CD4-positive, alpha-beta T cell (primary cell): ENCODE measurements at regions not wholly inside any gene's neighbourhood (a gene's known extent, or its start where the extent isn't known, plus 50 kb on each side); places are given as distances from the start of the nearest gene placed in this dataset.

Source experiments
- ATAC-seq: fragments of 200-7000 bp; cut with Tn5 transposase; one replicate; pipeline ENCODE4 v1.10.0; 2022; ENCODE audit warnings: mild to moderate bottlenecking; ENCODE audit not compliant: poor library complexity
- CTCF ChIA-PET: fragments of 350-600 bp; sonication (Branson Sonifier 250); formaldehyde crosslinking; loops from one replicate; lab custom pipeline; 2021; ENCODE audit warnings: antibody characterized with exemption, inconsistent platforms; lab: Charles Lee
- POLR2A ChIA-PET: fragments of 350-600 bp; sonication (Branson Sonifier 250); formaldehyde crosslinking; loops from one replicate; lab custom pipeline; 2021; ENCODE audit warnings: antibody characterized with exemption, inconsistent platforms; lab: Charles Lee
- DNase-seq, 14 experiments: peaks; one replicate each; pipeline ENCODE4 v3.0.0-alpha.2; 2013 to 2020; ENCODE audit warnings: mixed read lengths in 2 of 14
- H3K27ac ChIP-seq, 2 donors: one replicate each; pipeline versions ENCODE4 v1.5.1 to v1.7.0; 2013; ENCODE audit warnings: low read length in 2 of 2, low read depth in 1 of 2, mild to moderate bottlenecking in 1 of 2
- H3K27me3 ChIP-seq, 2 experiments: 1 replicate in 1 of 2; 2 replicates in 1 of 2; pipeline versions ENCODE4 v1.6.1 to v1.7.0; 2013; ENCODE audit warnings: low read length in 2 of 2, control low read depth in 1 of 2, mild to moderate bottlenecking in 1 of 2, moderate library complexity in 1 of 2; ENCODE audit not compliant: insufficient read depth in 2 of 2, control insufficient read depth in 1 of 2
- H3K36me3 ChIP-seq: one replicate; pipeline ENCODE4 v1.6.1; 2013; ENCODE audit warnings: low read length, control low read depth; ENCODE audit not compliant: insufficient read depth
- H3K4me1 ChIP-seq: one replicate; pipeline ENCODE4 v1.6.1; 2013; ENCODE audit warnings: low read length, control low read depth; ENCODE audit not compliant: insufficient read depth
- H3K4me3 ChIP-seq: one replicate; pipeline ENCODE4 v1.5.1; 2013; ENCODE audit warnings: mild to moderate bottlenecking, low read length, moderate library complexity
- H3K9me3 ChIP-seq, 2 experiments: 1 replicate in 1 of 2; 2 replicates in 1 of 2; pipeline versions ENCODE4 v1.6.1 to v1.7.0; 2013; ENCODE audit warnings: low read length in 2 of 2, mild to moderate bottlenecking in 2 of 2, control low read depth in 1 of 2, moderate library complexity in 1 of 2; ENCODE audit not compliant: control insufficient read depth in 1 of 2, insufficient read depth in 1 of 2
- H3K27ac Mint-ChIP-seq: one replicate; pipeline ENCODE4 v1.8.0; 2020; ENCODE audit warnings: mixed read lengths
- H3K27me3 Mint-ChIP-seq: one replicate; pipeline ENCODE4 v1.8.0; 2021; ENCODE audit warnings: mixed read lengths
- H3K36me3 Mint-ChIP-seq: one replicate; pipeline ENCODE4 v1.8.0; 2021; ENCODE audit warnings: low read depth, mixed read lengths
- H3K4me1 Mint-ChIP-seq: one replicate; pipeline ENCODE4 v1.8.0; 2021; ENCODE audit warnings: low read depth, mixed read lengths
- H3K4me3 Mint-ChIP-seq: one replicate; pipeline ENCODE4 v1.8.0; 2020; ENCODE audit warnings: mild to moderate bottlenecking, mixed read lengths
- H3K9me3 Mint-ChIP-seq: one replicate; pipeline ENCODE4 v1.8.0; 2020; ENCODE audit warnings: mixed read lengths
- CTCF ChIP-seq: fragments of 200-600 bp; IDR thresholded peaks from one replicate; pipeline ENCODE4 v1.8.0; 2022; ENCODE audit warnings: antibody characterized with exemption, mild to moderate bottlenecking
- intact Hi-C, 2 experiments: fragments of 100-400 bp; cut with DNase I in 1 of 2; cut with micrococcal nuclease in 1 of 2; formaldehyde crosslinking; loops; one replicate each; pipeline versions ENCODE4 v1.15.1 to v1.9.0; 2023 to 2025; cut with DNase I, micrococcal nuclease

DNA sequence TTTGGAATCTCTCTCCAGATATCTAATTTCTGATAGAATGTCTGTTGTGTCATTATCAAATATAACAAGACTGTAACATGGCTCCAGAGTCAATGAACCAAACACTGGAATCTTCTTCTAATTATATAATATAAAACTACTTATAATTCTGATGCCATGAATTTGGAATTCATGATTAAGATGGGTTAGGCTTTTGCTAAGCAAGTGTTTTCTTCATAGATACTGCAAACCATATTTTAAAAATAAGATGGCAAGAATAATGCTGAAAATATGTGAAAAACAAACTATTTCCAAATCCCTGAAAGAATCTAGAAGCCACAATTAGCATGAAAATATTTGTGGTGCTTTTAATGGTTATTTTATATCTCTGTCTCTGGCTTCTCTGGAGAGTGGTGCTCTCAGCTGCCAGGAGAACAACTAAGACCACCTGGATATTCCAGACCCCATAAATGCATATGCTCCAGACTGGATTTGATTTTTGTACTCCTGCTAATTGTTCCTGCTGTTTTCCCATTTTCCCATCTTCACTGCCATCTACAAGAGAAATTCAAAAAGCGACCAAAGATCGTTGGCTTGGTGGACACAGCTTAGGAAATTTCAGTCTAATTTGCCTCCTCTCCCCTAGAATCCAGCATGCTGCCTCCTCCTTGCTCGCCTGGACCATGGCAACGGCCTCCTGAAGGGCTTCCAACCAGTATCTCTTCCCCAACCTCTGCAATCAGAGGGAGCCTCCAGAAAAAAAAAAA lies 418.9 kb downstream of the SETD4 start:
- Mint-ChIP-seq H3K27me3 (peaks cover 14% of the 10 kb centered on the region), H3K9me3 (no peaks in the 10 kb centered on the region), H3K4me3 (no peak overlapping the region), H3K27ac (no peak overlapping the region), H3K4me1 (no peaks in the 10 kb centered on the region), H3K36me3 (no peaks in the 10 kb centered on the region)
- peaks cover 3 to 4% of the 10 kb centered on the region in 2 experiments for H3K27me3 ChIP-seq
- H3K27ac ChIP-seq: no peak overlapping the region
- ChIA-PET POLR2A (no interaction called here), CTCF (no interaction called here)
- H3K36me3 ChIP-seq: no peaks in the 10 kb centered on the region
- DNase-seq (no peak), ATAC-seq (no peak)
- TF ChIP-seq CTCF: no peak
- no peaks in the 10 kb centered on the region for H3K9me3 ChIP-seq
- H3K4me3 ChIP-seq: no peak overlapping the region
- intact Hi-C loops: no loop called here
- no peaks in the 10 kb centered on the region for H3K4me1 ChIP-seq

- H3K4me1 Mint-ChIP-seq: no peaks in the 10 kb centered on the region
- Histone ChIP-seq H3K36me3 (no peaks in the 10 kb centered on the region), H3K27ac (no peak overlapping the region), H3K27me3 (peaks cover 3 to 4% of the 10 kb centered on the region in 2 experiments), H3K9me3 (no peaks in the 10 kb centered on the region), H3K4me3 (no peak overlapping the region), H3K4me1 (no peaks in the 10 kb centered on the region)
- H3K4me3 Mint-ChIP-seq: no peak overlapping the region
- DNase-seq (no peak), ATAC-seq (no peak)
- ChIA-PET CTCF (no interaction called here), POLR2A (no interaction called here)
- no peaks in the 10 kb centered on the region for H3K9me3 Mint-ChIP-seq
- H3K27me3 Mint-ChIP-seq: peaks cover 7% of the 10 kb centered on the region
- no peak for TF ChIP-seq CTCF
- no peaks in the 10 kb centered on the region for H3K36me3 Mint-ChIP-seq
- H3K27ac Mint-ChIP-seq: no peak overlapping the region
- intact Hi-C loops: no loop called here
Measured at GRCh38 chr21:35637431-35637830, 422.9 kb downstream of the SETD4 start.

DNA sequence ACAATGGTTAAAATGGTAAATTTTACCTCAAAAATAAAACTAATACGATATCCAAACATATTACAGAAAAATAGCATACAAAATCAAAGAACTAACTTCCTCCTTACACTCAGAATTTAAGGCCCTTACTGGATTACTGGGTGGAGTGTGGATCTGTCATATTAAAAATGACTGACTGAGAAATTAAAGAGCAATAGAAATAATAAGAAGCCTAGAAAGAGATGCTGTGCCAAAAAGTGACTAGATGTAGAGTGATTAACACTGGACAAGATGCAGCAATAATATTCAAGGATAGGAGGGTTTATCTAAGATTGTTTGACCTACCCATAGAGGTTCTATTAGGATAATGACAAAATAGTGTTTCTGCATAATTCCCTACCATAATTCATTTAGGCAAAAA lies 424.3 kb downstream of the SETD4 start:
- Mint-ChIP-seq H3K36me3 (no peaks in the 10 kb centered on the region), H3K9me3 (no peaks in the 10 kb centered on the region), H3K27me3 (peaks cover 7% of the 10 kb centered on the region), H3K27ac (no peak overlapping the region), H3K4me3 (no peak overlapping the region), H3K4me1 (no peaks in the 10 kb centered on the region)
- POLR2A ChIA-PET: no interaction called here
- Histone ChIP-seq H3K27ac (no peak overlapping the region), H3K36me3 (no peaks in the 10 kb centered on the region), H3K27me3 (peaks cover 3 to 4% of the 10 kb centered on the region in 2 experiments), H3K4me3 (no peak overlapping the region), H3K4me1 (no peaks in the 10 kb centered on the region), H3K9me3 (no peaks in the 10 kb centered on the region)
- ATAC-seq: no peak
- intact Hi-C loops: no loop called here
- no peak for TF ChIP-seq CTCF
- no peak for DNase-seq
- CTCF ChIA-PET: no interaction called here
